SK-N-MC (cell line): ENCODE measurements at regions not wholly inside any gene's neighbourhood (a gene's known extent, or its start where the extent isn't known, plus 50 kb on each side); places are given as distances from the start of the nearest gene placed in this dataset.

ENCODE experiments used
- EZH2 ChIP-seq: fragments of 200-600 bp; sonication (generic); IDR thresholded peaks from one replicate; pipeline ENCODE4 v1.6.1; 2017; ENCODE audit warnings: antibody characterized with exemption
- FOXP2 ChIP-seq: optimal IDR thresholded peaks from 2 replicates; pipeline ENCODE3; 2011; ENCODE audit warnings: mild to moderate bottlenecking, moderate library complexity; ENCODE audit not compliant: insufficient read depth; ENCODE audit errors: extremely low read length, control extremely low read depth
- POLR2AphosphoS5 ChIP-seq: IDR thresholded peaks from 2 replicates; pipeline ENCODE4 v1.6.1; 2012; ENCODE audit warnings: mild to moderate bottlenecking, low read depth, low read length, borderline replicate concordance

DNA sequence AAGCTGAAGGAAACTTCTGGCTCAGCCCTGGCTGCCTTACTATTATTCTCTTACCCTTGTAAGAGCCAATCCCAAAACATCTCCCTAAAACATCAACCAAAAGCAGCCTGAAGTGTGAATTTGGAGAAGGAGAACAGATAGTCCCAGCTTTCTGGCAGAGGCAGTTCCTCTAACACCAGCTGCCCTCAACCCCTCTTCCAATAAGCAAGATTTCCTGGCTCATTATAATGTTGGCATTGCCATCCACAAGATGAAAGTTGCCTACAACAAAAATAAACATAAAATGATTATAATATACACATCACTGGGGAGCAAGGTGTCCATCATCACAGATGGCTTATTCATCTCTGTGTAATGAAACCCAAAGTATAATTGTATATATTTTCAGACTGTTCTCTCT lies 352.5 kb upstream of the CCDC196 start:
- TF ChIP-seq EZH2, result no peak
- TF ChIP-seq FOXP2, result no peak
- no peak for TF ChIP-seq POLR2AphosphoS5
